GM18508 (cell line): ENCODE measurements at regions not wholly inside any gene's neighbourhood (a gene's known extent, or its start where the extent isn't known, plus 50 kb on each side); places are given as distances from the start of the nearest gene placed in this dataset.
"Not testable (repeated sequence)": the region's sequence is repeated elsewhere in the genome, so short reads cannot be mapped to it uniquely, and the experiment has no call there.

ENCODE experiments used
- ATAC-seq: cut with Tn5 transposase; IDR thresholded peaks from one replicate; pipeline ENCODE4 v1.9.1; 2021; ENCODE audit warnings: moderate number of reproducible peaks; ENCODE audit not compliant: insufficient read depth, unreplicated experiment

DNA sequence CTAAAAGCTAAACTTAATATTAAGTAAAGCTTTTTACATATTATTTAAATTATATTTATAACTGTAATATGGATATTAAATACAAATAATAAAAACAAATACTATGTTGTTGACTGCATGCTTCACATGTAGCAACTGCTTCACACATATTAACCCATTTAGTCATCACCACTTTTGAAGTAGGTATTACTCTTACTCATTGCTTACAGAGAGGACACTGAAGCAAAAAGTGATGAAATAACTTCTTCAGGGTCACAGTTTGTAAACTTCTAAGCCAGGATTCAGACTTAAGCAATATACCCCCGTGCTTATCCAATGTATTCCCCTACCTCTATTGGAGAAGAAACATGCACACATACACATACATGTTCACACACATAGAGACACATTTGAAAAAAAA, 166.6 kb downstream of the DKK2 start:
- ATAC-seq, result no peak

GRCh38 chr4:106868381-106869035, 167.6 kb downstream of the DKK2 start:
- ATAC-seq, result no peak

- no peak for ATAC-seq
Measured at GRCh38 chr4:106864231-106864630, 171.9 kb downstream of the DKK2 start.

DNA sequence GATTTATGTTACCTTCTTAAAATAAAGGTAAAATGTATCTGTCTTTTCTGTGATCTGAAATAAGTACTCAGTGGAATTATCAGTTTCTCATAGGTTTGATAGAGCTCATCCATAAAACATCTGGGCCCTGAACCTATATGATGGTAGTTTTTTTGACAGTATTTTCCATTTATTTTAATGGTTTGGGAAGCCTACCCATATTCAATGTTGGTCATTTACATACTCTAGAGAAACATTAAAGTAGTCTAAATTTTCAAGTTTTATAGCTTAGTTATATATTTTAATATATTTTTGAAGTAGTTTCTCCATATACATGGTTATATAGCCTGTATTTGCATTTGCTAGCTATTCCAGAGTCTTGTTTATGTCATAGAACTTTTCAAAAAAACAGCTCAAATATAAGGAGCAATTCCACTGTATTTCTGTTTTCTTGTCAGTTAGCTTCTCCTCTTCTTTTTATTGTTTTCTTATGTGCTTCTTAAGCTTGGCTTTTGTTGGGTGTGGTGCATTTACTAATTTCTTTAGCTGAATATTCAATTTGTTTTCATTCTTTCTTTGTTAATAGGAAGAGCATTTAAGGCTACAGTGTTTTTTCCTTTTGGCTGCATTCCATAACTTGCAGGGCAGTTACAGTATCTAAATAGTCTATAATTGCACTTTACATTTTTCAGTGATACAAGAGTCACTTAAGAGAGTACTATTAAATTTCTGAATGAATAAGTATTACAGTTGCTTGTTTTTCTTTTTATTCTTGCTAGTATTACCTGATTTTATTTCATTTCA, 181.4 kb downstream of the DKK2 start:
- no peak for ATAC-seq

DNA sequence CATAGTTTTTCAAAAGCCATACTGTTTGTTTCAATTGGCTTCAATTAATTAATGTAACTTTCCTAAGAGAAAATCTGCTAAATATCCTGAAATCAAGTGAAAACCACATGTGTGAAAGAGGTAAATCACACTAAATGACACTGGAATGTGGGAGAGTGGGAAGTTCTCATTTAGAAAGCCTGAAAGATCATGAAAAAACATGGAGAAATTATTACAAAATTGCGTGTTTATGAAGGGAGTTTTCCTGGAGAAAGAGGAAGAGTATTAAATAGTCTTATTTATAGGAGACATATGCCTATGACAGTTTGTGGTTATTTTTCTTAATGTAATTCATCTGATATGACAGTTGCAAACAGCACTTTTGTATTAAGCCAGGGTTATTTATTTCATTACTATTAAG, 183.7 kb downstream of the DKK2 start:
- no peak for ATAC-seq

GRCh38 chr4:106851726-106852125, 184.4 kb downstream of the DKK2 start:
- ATAC-seq, result no peak

- ATAC-seq, result no peak
Measured at GRCh38 chr4:106850691-106851090, 185.4 kb downstream of the DKK2 start.

DNA sequence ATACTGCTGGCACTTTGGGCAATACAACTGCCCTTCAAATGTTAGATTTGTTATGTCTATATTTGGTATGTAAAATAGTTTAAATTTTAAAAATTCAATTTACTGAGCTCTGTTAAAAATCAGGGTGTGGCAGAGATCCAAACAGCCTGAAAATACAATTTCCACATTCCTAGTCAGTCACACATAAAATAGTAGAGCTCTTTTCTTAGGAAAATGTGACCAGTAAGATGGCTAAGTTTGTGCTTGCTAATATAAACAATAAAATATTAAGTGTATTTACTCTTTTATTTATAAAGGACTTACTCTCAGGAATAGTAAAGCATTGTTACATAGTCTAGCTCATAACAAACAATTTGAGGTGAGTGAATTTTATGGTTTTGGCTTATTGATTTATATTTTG, 200.2 kb downstream of the DKK2 start:
- no peak for ATAC-seq

DNA sequence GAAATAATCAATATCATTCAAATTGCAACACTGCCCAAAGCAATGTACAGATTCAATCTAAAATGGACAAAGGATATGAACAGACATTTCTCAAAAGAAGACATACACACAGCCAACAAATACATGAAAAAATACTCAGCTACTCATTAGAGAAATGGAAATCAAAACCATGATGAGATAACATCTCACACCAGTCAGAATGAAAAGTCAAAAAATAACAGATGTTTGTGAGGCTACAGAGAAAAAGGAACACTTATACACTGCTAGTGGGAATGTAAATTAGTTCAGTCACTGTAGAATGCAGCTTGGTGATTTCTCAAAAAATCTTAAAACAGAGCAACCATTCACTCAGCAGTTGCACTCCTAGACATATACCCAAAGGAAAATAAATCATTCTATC, 205.2 kb downstream of the DKK2 start:
- ATAC-seq, result no peak

DNA sequence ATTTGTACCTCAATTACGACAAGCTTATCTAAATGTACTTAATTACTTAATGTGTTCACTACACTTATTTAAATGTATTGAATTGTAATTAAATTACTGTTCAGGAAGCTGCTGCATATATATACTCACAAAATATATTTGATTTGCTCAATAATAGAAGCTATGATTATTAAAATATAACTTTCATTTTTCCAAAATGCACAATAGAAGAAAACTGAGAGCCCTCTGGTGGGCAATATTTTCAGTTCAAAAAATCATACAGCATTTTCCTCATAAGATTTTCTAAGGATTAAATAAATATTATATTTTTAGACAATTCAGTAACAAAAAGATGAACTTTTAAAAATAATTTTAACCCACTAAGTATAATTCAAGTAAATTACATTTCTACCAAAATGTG, 217.3 kb downstream of the DKK2 start:
- no peak for ATAC-seq

DNA sequence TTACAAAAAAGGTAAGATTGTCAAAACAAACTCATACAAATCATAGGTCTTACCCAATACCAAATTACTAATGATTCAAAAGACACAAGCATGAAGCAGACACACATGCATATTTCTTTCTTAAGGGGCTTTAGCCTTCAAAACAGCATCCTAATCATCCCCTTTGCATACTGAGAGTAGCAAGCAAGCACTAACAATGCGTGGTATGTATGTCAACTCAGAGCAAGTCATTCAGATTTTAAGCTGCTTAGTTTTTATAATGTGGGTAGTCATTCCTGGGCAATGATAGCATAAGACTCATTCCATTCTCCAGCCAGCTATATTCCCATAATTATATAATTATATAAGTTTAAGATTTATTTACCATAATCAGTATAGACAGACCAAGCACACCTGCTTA, 219.6 kb downstream of the DKK2 start:
- no peak for ATAC-seq

GRCh38 chr4:106810122-106810521, 226.0 kb downstream of the DKK2 start:
- no peak for ATAC-seq

GRCh38 chr4:106809076-106809475, 227.0 kb downstream of the DKK2 start:
- ATAC-seq, result no peak

- no peak for ATAC-seq
Measured at GRCh38 chr4:106806158-106806797, 229.8 kb downstream of the DKK2 start.

GRCh38 chr4:106803083-106803482, 233.0 kb downstream of the DKK2 start:
- no peak for ATAC-seq

DNA sequence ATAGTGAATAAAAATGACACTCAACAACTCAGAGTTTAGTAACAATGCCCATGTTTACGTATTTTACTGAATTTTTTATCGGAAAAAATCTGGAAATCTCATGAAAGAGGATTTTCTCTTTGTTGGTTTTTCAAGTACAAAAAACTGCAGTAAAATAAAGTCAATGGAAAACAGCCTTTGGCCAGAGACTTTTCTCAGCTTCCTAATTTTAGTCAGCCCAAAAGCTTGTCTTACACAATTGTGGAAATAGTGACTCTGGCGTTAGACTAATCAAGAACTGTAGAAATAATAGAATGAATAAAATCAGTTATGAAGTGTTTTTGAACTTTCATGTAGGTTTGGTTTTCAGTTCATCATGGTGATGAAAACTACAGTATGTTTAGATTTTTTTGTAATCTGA, 234.7 kb downstream of the DKK2 start:
- no peak for ATAC-seq

DNA sequence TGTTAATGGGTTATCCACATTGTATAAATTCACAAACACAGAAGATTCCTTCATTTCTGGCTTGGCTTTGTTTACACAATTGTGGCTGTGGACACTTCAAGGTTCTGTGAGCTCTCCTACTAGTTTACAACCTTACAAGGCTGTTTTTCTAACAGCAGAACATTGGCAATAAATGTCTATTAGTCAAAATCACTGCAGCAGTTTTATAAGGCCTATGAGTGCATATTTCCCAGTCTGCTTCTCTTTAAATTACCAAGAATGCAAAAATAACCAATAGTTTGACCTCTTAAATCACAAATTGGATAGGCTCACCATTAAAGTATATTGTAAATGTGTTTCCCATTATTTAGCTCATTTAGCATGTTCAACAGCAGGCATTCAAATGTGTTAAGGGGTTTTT, 239.2 kb downstream of the DKK2 start:
- no peak for ATAC-seq

GRCh38 chr4:106795326-106795725, 240.8 kb downstream of the DKK2 start:
- ATAC-seq, result no peak

DNA sequence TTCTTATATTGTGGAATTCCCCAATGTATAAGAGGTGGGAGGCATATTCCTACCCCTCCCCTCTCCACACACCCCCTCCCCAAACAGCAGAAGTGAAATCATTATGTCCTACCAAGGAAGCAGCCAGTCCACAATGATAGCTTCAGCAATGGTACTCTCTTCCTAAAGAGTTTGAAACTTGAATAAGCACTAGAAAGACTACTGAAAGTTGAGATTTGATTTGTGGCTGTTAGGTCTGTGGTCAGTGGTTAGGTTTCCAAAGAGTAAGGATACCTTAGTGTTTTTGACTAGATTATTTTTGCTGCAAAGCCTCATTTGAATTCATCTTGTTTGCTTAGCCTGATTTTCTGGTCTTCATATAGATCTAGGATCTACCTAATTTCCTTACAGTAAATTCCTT, 242.2 kb downstream of the DKK2 start:
- no peak for ATAC-seq

- ATAC-seq, result no peak
Measured at GRCh38 chr4:106775636-106776035, 260.5 kb downstream of the DKK2 start.

DNA sequence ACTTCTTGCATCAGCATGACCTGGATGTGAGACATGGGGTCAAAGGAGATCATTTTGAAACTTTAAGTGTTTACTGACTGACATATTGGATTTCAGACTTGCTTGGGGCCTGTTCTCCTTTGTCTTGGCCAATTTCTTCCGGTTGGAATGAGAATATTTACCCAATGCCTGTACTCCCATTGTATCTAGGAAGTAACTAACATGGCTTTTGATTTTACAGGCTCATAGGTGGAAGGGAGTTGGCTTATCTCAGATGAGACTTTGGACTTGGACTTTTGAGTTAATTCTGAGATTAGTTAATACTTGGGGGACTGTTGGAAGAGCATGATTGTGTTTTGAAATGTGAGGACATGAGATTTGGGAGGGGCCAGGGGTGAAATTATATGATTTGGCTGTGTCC, 262.1 kb downstream of the DKK2 start:
- not testable (repeated sequence) for ATAC-seq
